Skeletal muscle tissue (tissue), 3 donors: ENCODE measurements at regions not wholly inside any gene's neighbourhood (a gene's known extent, or its start where the extent isn't known, plus 50 kb on each side); places are given as distances from the start of the nearest gene placed in this dataset.

Experiments
- H3K27ac ChIP-seq: one replicate; pipeline ENCODE4 v1.7.0; 2013; ENCODE audit warnings: mild to moderate bottlenecking, low read depth, low read length, inconsistent platforms
- H3K27me3 ChIP-seq, 3 donors: one replicate each; pipeline ENCODE4 v1.7.0; 2013; ENCODE audit warnings: low read length in 3 of 3; ENCODE audit not compliant: control insufficient read depth in 3 of 3, insufficient read depth in 3 of 3
- H3K36me3 ChIP-seq, 3 donors: one replicate each; pipeline ENCODE4 v1.7.0; 2013; ENCODE audit warnings: low read length in 3 of 3; ENCODE audit not compliant: control insufficient read depth in 3 of 3, insufficient read depth in 3 of 3
- H3K4me1 ChIP-seq, 3 donors: one replicate each; pipeline ENCODE4 v1.7.0; 2013; ENCODE audit warnings: low read length in 3 of 3, mild to moderate bottlenecking in 3 of 3; ENCODE audit not compliant: control insufficient read depth in 3 of 3, insufficient read depth in 3 of 3
- H3K4me3 ChIP-seq, 3 donors: one replicate each; pipeline ENCODE4 v1.7.0; 2013; ENCODE audit warnings: low read length in 3 of 3
- H3K9ac ChIP-seq, 3 donors: one replicate each; pipeline ENCODE4 v1.7.0; 2013; ENCODE audit warnings: low read length in 3 of 3, mild to moderate bottlenecking in 3 of 3, moderate library complexity in 2 of 3, low read depth in 1 of 3
- H3K9me3 ChIP-seq, 3 donors: one replicate each; pipeline ENCODE4 v1.7.0; 2013; ENCODE audit warnings: low read length in 3 of 3; ENCODE audit not compliant: control insufficient read depth in 3 of 3
- donor health status: Osteomylitis.

DNA sequence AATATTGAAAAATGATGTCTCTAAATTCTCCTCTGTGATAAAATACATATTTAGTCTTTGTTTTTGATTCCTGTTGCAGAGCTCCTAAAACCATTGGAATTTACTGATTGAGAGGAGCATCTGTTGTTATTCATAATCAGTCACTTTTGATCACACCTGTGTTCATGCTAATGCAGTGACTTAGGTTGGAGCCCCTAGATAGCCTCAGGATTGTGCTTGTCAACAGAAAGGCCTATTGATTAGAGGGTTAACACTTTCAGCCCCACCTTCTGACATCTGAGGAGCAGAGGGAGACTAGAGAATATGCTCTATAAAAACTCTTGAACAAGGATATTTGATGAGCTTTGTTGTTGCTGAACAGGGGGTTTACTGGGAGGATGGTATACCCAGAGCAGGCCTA lies 409.5 kb upstream of the ADGRL3 start:
- Histone ChIP-seq H3K27me3 (no peaks in the 10 kb centered on the region), H3K36me3 (no peaks in the 10 kb centered on the region), H3K9ac (no peak overlapping the region), H3K9me3 (no peaks in the 10 kb centered on the region), H3K27ac (no peak overlapping the region), H3K4me1 (no peaks in the 10 kb centered on the region), H3K4me3 (no peak overlapping the region)

DNA sequence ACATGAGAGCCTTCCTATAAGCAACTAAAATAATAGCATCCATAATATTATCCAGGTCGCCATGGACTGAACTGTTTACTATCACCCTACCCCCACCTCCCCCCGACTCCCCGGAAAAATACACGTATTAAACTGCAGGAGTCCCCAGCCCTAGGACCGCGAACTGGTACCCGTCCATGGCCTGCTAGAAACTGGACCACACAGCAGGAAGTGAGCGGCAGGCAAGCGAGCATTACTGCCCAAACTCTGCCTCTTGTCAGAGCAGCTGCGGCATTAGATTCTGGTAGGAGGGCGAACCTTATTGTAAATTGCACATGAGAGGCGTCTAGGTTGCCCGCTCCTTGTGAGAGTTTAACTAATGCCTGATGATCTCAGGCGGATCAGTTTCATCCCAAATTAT lies 405.8 kb upstream of the ADGRL3 start:
- no peak overlapping the region for H3K27ac ChIP-seq
- H3K4me3 ChIP-seq: no peak overlapping the region
- no peaks in the 10 kb centered on the region for H3K36me3 ChIP-seq
- H3K9me3 ChIP-seq: no peaks in the 10 kb centered on the region
- no peak overlapping the region for H3K9ac ChIP-seq
- H3K27me3 ChIP-seq: no peaks in the 10 kb centered on the region
- no peaks in the 10 kb centered on the region for H3K4me1 ChIP-seq

DNA sequence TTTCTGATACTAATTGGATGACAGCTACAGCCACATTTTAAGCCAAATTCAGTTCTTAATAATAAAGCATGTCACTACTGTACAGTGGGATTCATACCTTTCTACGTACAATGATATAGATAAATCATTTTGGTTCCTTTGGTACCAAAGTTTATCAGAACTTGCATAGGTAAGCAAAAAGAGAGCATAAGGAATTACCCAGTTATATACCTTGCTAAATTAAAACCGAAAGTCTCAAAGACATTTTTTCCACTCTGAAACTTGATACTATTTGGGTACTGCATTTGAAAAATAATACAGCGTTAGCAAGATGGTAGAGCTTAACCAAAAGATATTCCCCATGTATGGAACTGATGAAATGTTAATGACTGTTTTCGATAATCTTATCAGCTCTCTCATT lies 400.9 kb upstream of the ADGRL3 start:
- Histone ChIP-seq H3K9ac (no peak overlapping the region), H3K27ac (no peak overlapping the region), H3K27me3 (no peaks in the 10 kb centered on the region), H3K4me3 (no peak overlapping the region), H3K9me3 (no peaks in the 10 kb centered on the region), H3K36me3 (no peaks in the 10 kb centered on the region), H3K4me1 (no peaks in the 10 kb centered on the region)

DNA sequence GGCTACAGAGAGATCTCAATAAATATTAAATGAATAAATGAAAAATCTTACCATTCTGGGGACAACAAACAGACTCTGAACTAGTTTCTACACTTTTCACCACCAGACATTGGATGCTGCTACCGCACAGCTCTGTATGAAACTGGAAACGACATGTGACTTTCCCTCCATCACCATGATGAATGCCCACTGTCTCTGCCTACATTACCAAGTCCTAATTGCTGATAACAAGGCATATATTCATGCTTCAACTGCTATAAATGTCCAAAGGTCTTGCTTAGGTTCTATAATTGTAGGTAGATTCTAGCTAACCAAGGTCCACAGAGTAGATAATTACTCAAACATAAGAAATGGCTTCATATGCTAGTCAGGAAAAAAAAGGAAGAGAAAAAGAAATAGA lies 399.4 kb upstream of the ADGRL3 start:
- Histone ChIP-seq H3K9me3 (no peaks in the 10 kb centered on the region), H3K9ac (no peak overlapping the region), H3K36me3 (no peaks in the 10 kb centered on the region), H3K27me3 (no peaks in the 10 kb centered on the region), H3K27ac (no peak overlapping the region), H3K4me3 (no peak overlapping the region), H3K4me1 (no peaks in the 10 kb centered on the region)

DNA sequence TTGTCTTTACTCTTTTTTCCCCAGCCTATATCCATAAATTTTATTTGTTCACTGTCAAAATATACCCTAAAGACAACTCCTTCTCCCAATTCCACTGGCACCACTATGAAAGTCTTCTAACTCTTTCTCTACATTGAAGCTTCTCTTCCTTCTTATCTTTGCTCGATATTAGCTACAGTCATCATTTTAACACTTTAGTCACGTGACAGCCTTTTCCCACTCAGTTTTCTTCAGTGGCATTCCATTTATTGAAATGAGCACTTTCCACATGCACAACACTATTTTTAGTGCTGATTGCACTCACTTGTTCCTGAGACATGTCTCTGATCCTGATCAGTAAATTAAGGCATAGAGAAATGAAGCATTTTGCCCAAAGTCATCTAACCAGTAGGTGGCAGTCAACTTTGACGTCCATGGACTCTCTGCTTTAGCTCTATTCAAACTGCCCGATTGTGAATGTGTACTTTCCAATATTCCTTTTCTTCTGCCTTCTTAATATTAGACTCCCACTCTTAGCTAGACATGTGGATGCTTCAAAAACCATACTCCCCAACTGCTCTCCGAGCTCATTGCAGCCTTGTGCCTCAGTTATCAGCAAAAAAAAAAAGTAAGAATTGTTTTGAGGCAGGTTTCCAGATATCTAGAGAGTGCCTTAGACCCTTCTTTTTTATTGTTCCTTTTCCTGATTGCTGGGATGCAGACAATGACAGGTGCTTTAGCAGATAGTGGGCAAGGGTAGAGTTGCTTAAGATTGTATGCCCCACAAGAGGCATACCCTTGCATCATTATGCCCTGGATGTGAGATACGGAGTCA lies 394.4 kb upstream of the ADGRL3 start:
- no peaks in the 10 kb centered on the region for H3K9me3 ChIP-seq
- H3K4me3 ChIP-seq: no peak overlapping the region
- no peaks in the 10 kb centered on the region for H3K36me3 ChIP-seq
- H3K27ac ChIP-seq: no peak overlapping the region
- no peaks in the 10 kb centered on the region for H3K27me3 ChIP-seq
- no peak overlapping the region for H3K9ac ChIP-seq
- H3K4me1 ChIP-seq: no peaks in the 10 kb centered on the region

DNA sequence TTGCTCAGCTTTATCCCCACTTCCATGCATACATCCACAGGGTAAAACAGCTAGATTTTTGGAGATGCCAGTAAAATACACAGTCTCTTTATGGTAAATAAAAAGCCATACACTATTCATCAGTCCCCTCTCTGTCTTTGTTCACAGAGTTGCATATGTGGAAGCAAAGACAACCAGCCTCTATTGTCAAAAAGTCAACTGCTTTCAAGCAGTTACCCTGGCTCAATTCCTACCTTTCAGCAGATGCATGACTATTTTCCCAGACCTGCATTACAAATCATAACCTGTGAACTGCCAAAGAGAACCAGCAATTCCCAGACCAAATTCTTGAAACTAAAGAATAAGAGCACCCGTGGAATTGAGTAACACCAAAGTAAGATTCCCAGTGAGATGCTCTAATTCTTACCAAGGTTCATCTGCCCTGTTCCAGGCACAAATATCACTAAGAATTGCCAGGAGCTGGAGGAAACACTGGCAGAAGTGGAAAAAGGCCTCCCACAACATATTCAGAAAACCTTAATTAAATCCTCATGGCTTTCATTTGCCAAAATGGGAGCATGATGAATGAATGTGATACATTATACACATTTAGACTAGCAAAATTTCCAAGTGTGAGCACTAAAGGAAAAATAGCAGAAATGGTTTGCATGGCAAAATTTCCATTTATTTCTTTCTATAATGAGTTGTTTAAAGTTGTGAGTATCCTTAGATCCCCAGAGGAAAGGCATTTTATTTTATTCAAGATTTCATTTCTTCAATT lies 391.2 kb upstream of the ADGRL3 start:
- Histone ChIP-seq H3K27ac (no peak overlapping the region), H3K4me1 (no peaks in the 10 kb centered on the region), H3K9ac (no peak overlapping the region), H3K36me3 (no peaks in the 10 kb centered on the region), H3K27me3 (no peaks in the 10 kb centered on the region), H3K9me3 (no peaks in the 10 kb centered on the region), H3K4me3 (no peak overlapping the region)

DNA sequence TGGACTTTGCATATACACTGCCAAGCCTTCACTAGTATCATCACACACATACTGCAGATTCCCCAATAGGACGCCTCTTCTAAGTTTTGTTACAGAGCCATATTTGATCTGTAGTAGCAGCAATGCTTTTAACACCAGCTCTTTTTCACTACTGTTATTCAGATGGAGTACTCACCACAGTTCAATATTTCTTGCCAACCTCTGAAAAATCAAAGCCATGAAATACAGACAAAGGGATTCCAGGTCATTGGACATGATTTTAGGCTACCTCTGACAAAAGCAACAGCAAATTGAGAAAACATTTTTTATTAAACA lies 390.7 kb upstream of the ADGRL3 start:
- H3K36me3 ChIP-seq: no peaks in the 10 kb centered on the region
- H3K4me1 ChIP-seq: no peaks in the 10 kb centered on the region
- no peaks in the 10 kb centered on the region for H3K27me3 ChIP-seq
- H3K9me3 ChIP-seq: no peaks in the 10 kb centered on the region
- H3K4me3 ChIP-seq: no peak overlapping the region
- H3K27ac ChIP-seq: no peak overlapping the region
- H3K9ac ChIP-seq: no peak overlapping the region

DNA sequence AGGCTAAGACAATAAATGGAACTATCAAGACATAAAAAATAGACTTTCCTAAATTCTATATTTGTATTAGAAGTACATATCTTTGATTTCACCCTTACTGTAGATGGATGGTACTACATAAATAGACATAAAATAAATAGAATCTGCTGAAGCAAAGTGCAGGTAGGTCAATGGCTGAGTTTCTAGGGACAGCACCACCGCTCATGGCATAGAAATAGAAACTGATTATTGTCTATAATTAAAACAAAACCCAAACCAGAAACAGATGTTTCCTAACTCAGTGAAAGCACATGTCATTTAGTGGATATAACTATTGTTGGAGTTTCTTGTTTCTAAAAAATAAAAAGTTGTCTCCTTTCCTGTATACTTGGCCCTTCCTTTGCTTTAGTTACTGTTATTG lies 387.3 kb upstream of the ADGRL3 start:
- Histone ChIP-seq H3K9ac (no peak overlapping the region), H3K4me1 (no peaks in the 10 kb centered on the region), H3K36me3 (no peaks in the 10 kb centered on the region), H3K4me3 (no peak overlapping the region), H3K9me3 (no peaks in the 10 kb centered on the region), H3K27me3 (no peaks in the 10 kb centered on the region), H3K27ac (no peak overlapping the region)

DNA sequence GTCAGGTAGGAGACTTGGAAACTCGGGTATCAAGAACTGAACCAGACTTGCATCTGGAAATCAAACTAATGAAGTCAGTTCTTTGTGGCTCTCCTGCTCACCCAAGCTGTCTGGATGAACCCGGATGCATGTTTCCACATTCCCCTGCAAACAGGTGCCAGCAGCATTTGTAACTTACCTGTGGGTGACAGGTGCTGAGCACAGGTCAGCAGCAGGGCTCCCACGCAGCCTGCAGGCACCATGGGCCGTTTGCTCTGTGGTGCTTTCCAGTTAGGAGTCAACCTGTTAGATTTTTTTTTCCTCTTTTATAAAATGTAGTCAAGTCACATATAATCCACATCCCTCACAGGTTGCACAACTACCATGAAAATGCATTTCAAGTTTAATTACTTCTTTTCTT lies 385.6 kb upstream of the ADGRL3 start:
- Histone ChIP-seq H3K27ac (no peak overlapping the region), H3K4me1 (no peaks in the 10 kb centered on the region), H3K27me3 (no peaks in the 10 kb centered on the region), H3K9ac (no peak overlapping the region), H3K36me3 (no peaks in the 10 kb centered on the region), H3K4me3 (no peak overlapping the region), H3K9me3 (no peaks in the 10 kb centered on the region)

DNA sequence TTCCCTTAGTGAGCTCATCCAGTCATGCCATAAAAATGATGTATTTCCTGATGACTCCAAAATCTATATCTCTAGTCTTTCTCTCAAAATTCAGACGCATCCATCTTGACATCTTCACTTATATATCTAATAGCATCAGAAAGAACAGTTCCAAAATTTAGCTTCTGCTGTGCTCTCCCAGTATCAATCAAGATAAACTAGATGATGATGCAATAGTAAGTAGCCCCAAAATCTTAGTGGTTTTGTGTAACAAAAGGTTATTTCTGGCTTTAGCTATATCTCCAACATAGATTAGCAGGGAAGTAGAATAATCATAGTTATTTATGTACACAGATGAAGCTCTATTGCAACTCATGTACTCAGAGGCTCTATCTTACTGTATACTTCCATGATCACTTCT lies 382.5 kb upstream of the ADGRL3 start:
- no peaks in the 10 kb centered on the region for H3K36me3 ChIP-seq
- H3K9me3 ChIP-seq: no peaks in the 10 kb centered on the region
- no peaks in the 10 kb centered on the region for H3K4me1 ChIP-seq
- H3K9ac ChIP-seq: no peak overlapping the region
- H3K27me3 ChIP-seq: no peaks in the 10 kb centered on the region
- H3K4me3 ChIP-seq: no peak overlapping the region
- no peak overlapping the region for H3K27ac ChIP-seq
